Smooth muscle cell (in vitro differentiated cells): ENCODE measurements at regions not wholly inside any gene's neighbourhood (a gene's known extent, or its start where the extent isn't known, plus 50 kb on each side); places are given as distances from the start of the nearest gene placed in this dataset.

Source experiments
- DNase-seq: peaks from one replicate; lab custom pipeline; 2025; ENCODE audit not compliant: unreplicated experiment; lab: John Stamatoyannopoulos, UW
- H2AFZ ChIP-seq: fragments of 200-600 bp; sonication (generic); 2 replicates; pipeline ENCODE4 v1.6.0; 2016; ENCODE audit warnings: antibody characterized with exemption, low read depth, mild to moderate bottlenecking
- H3F3A ChIP-seq: fragments of 200-600 bp; sonication (generic); 2 replicates; pipeline ENCODE4 v1.6.0; 2017; ENCODE audit warnings: antibody characterized with exemption, low read depth
- H3K27ac ChIP-seq: fragments of 200-600 bp; sonication (generic); 2 replicates; pipeline ENCODE4 v1.5.1; 2016; ENCODE audit warnings: low read depth, mild to moderate bottlenecking
- H3K27me3 ChIP-seq: fragments of 200-600 bp; sonication (generic); 2 replicates; pipeline ENCODE4 v1.6.1; 2016; ENCODE audit warnings: low read depth, mild to moderate bottlenecking
- H3K36me3 ChIP-seq: fragments of 200-600 bp; sonication (generic); 2 replicates; pipeline ENCODE4 v1.5.1; 2016; ENCODE audit warnings: low read depth
- H3K4me1 ChIP-seq: fragments of 200-600 bp; sonication (generic); 2 replicates; pipeline ENCODE4 v1.5.1; 2016; ENCODE audit warnings: low read depth
- H3K4me2 ChIP-seq: fragments of 200-600 bp; sonication (generic); 2 replicates; pipeline ENCODE4 v1.6.0; 2016; ENCODE audit warnings: mild to moderate bottlenecking
- H3K4me3 ChIP-seq: fragments of 200-600 bp; sonication (generic); 2 replicates; pipeline ENCODE4 v1.5.1; 2016; ENCODE audit warnings: mild to moderate bottlenecking
- H3K79me2 ChIP-seq: fragments of 200-600 bp; sonication (generic); 2 replicates; pipeline ENCODE4 v1.6.0; 2016; ENCODE audit warnings: low read depth, mild to moderate bottlenecking
- H3K9ac ChIP-seq: fragments of 200-600 bp; sonication (generic); 2 replicates; pipeline ENCODE4 v1.6.0; 2016; ENCODE audit warnings: low read depth
- H3K9me3 ChIP-seq: fragments of 200-600 bp; sonication (generic); replicated peaks from 2 replicates; pipeline ENCODE4 v1.5.1; 2016; ENCODE audit warnings: low read depth
- H4K20me1 ChIP-seq: fragments of 200-600 bp; sonication (generic); 2 replicates; pipeline ENCODE4 v1.6.0; 2016; ENCODE audit warnings: low read depth
- WGBS: methylation state at CpG from one replicate; pipeline ENCODE4 v1.1.7; 2016; ENCODE audit warnings: low lambda C conversion rate; 5-methylcytosine and 5-hydroxymethylcytosine counted together
- TF ChIP-seq, protein P1 (sequence below): fragments of 200-600 bp; sonication (generic); IDR thresholded peaks from 2 replicates; pipeline ENCODE4 v1.5.1; 2017; ENCODE audit warnings: borderline replicate concordance, mild to moderate bottlenecking, antibody characterized with exemption; ENCODE audit not compliant: insufficient read depth, poor library complexity, severe bottlenecking

GRCh38 chr21:16775076-16775475 is 737.8 kb upstream of the CXADR start:
- H4K20me1 ChIP-seq: no peaks in the 10 kb centered on the region
- H3K4me2 ChIP-seq: no peak overlapping the region
- 86% methylated on average over 5 of the region's 5 CpGs for WGBS
- no peaks in the 10 kb centered on the region for H3F3A ChIP-seq
- no peak overlapping the region for H3K27ac ChIP-seq
- H3K4me3 ChIP-seq: no peak overlapping the region
- no peaks in the 10 kb centered on the region for H3K4me1 ChIP-seq
- no peak overlapping the region for H2AFZ ChIP-seq
- no peaks in the 10 kb centered on the region for H3K79me2 ChIP-seq
- DNase-seq: no peak
- no peak overlapping the region for H3K9ac ChIP-seq
- no peaks in the 10 kb centered on the region for H3K9me3 ChIP-seq
- no peaks in the 10 kb centered on the region for H3K27me3 ChIP-seq
- no peaks in the 10 kb centered on the region for H3K36me3 ChIP-seq
- TF ChIP-seq, protein P1, sequence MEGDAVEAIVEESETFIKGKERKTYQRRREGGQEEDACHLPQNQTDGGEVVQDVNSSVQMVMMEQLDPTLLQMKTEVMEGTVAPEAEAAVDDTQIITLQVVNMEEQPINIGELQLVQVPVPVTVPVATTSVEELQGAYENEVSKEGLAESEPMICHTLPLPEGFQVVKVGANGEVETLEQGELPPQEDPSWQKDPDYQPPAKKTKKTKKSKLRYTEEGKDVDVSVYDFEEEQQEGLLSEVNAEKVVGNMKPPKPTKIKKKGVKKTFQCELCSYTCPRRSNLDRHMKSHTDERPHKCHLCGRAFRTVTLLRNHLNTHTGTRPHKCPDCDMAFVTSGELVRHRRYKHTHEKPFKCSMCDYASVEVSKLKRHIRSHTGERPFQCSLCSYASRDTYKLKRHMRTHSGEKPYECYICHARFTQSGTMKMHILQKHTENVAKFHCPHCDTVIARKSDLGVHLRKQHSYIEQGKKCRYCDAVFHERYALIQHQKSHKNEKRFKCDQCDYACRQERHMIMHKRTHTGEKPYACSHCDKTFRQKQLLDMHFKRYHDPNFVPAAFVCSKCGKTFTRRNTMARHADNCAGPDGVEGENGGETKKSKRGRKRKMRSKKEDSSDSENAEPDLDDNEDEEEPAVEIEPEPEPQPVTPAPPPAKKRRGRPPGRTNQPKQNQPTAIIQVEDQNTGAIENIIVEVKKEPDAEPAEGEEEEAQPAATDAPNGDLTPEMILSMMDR: no peak

- no peaks in the 10 kb centered on the region for H4K20me1 ChIP-seq
- 66% methylated on average over 6 of the region's 6 CpGs for WGBS
- TF ChIP-seq, protein P1: no peak
- no peak overlapping the region for H3K27ac ChIP-seq
- H3K4me3 ChIP-seq: no peak overlapping the region
- DNase-seq: no peak
- no peaks in the 10 kb centered on the region for H3F3A ChIP-seq
- H3K9me3 ChIP-seq: no peaks in the 10 kb centered on the region
- no peaks in the 10 kb centered on the region for H3K36me3 ChIP-seq
- H3K4me2 ChIP-seq: no peak overlapping the region
- no peak overlapping the region for H2AFZ ChIP-seq
- no peaks in the 10 kb centered on the region for H3K79me2 ChIP-seq
- no peak overlapping the region for H3K9ac ChIP-seq
- H3K4me1 ChIP-seq: no peaks in the 10 kb centered on the region
- no peaks in the 10 kb centered on the region for H3K27me3 ChIP-seq
Observed at GRCh38 chr21:16777041-16777720, 735.7 kb upstream of the CXADR start.

DNA sequence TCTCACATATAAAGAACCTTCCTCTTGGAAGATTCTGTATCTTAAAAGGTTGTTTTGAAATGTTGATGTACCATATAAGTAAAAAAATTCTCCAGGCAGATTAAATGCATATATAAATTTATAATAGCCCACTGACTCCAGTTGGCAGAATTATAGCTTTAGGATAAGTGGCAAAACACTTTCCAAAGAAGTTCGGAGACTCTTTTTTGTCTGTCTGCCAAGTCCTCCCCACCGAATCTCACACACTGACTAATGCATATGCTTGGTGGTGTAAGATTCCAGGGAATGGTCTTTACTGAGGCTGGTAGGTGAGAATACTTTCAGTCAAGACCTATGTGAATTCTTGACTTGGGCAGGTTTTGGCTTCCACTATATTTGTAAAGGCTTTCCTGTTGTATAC is 724.3 kb upstream of the CXADR start:
- Histone ChIP-seq H3K4me1 (no peaks in the 10 kb centered on the region), H3K9ac (no peak overlapping the region), H3K36me3 (no peaks in the 10 kb centered on the region), H3K27ac (no peak overlapping the region), H3K4me2 (no peak overlapping the region), H3K79me2 (no peaks in the 10 kb centered on the region), H3K4me3 (no peak overlapping the region), H3K9me3 (peaks cover 4% of the 10 kb centered on the region), H2AFZ (no peak overlapping the region), H3K27me3 (no peaks in the 10 kb centered on the region), H4K20me1 (no peaks in the 10 kb centered on the region), H3F3A (no peaks in the 10 kb centered on the region)
- DNase-seq: no peak
- TF ChIP-seq, protein P1: no peak
- WGBS: 43% methylated on average over 2 of the region's 2 CpGs

- Histone ChIP-seq H4K20me1 (no peaks in the 10 kb centered on the region), H3K27ac (no peak overlapping the region), H3K27me3 (no peaks in the 10 kb centered on the region), H3K36me3 (no peaks in the 10 kb centered on the region), H3K4me1 (no peaks in the 10 kb centered on the region), H3K4me3 (no peak overlapping the region), H3K79me2 (no peaks in the 10 kb centered on the region), H3F3A (no peaks in the 10 kb centered on the region), H2AFZ (no peak overlapping the region), H3K9me3 (no peaks in the 10 kb centered on the region), H3K4me2 (no peak overlapping the region), H3K9ac (no peak overlapping the region)
- WGBS: 81% methylated on average over 3 of the region's 3 CpGs
- DNase-seq: no peak
- TF ChIP-seq, protein P1: no peak
Observed at GRCh38 chr21:16789636-16790035, 723.2 kb upstream of the CXADR start.
